GM12874 (cell line): ENCODE measurements at regions not wholly inside any gene's neighbourhood (a gene's known extent, or its start where the extent isn't known, plus 50 kb on each side); places are given as distances from the start of the nearest gene placed in this dataset.
A peak's percentile ranks its signal among the peaks of the same experiment; 100 is the strongest.

Experiments used
- TF ChIP-seq, protein P1 (sequence below): IDR thresholded peaks from 2 replicates; pipeline ENCODE4 v1.5.1; 2011; ENCODE audit warnings: low read depth, mild to moderate bottlenecking, control low read depth, low read length, moderate library complexity; ENCODE audit not compliant: insufficient read depth

DNA sequence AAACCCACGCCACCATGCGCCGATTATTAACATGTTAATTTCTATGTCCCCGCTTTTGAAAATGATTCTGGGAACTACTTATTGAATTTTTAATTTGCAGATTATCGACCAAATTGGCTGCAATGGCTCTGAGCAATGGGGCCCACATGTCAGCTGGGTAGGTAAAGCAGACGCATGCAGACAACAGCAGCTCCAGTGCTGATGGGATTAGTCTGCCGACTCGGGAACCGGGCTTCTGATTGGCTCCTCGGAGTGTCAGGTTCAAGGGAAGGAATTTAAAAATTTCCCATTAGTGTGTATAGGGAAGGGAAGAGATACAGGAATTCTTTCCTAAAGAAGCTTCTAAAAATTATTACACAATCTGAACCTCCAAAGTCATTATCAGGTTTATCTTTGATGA lies 77.4 kb upstream of the PPARGC1A start:
- TF ChIP-seq, protein P1, sequence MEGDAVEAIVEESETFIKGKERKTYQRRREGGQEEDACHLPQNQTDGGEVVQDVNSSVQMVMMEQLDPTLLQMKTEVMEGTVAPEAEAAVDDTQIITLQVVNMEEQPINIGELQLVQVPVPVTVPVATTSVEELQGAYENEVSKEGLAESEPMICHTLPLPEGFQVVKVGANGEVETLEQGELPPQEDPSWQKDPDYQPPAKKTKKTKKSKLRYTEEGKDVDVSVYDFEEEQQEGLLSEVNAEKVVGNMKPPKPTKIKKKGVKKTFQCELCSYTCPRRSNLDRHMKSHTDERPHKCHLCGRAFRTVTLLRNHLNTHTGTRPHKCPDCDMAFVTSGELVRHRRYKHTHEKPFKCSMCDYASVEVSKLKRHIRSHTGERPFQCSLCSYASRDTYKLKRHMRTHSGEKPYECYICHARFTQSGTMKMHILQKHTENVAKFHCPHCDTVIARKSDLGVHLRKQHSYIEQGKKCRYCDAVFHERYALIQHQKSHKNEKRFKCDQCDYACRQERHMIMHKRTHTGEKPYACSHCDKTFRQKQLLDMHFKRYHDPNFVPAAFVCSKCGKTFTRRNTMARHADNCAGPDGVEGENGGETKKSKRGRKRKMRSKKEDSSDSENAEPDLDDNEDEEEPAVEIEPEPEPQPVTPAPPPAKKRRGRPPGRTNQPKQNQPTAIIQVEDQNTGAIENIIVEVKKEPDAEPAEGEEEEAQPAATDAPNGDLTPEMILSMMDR = no peak

DNA sequence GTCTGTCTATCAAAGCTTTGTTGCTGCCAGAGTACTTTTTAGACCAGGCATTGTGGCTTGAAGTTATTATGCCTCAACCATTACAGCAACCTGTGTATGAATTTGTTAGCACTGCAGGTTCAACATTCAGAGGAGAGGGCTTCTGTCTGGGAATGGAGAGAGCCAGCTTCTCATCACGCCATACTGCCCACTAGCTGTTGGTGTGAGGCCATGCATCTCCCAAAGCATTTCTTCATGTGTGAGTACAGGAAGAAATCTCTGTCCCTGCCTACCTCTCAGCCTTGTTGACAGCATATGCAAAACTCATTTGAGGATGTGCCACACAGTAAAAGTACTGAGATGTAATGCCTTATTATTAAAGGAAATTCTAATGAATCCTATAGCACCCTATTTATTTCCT lies 76.9 kb upstream of the PPARGC1A start:
- TF ChIP-seq, protein P1 = peak; percentile 34; the same call in 1 of the 2 replicates

DNA sequence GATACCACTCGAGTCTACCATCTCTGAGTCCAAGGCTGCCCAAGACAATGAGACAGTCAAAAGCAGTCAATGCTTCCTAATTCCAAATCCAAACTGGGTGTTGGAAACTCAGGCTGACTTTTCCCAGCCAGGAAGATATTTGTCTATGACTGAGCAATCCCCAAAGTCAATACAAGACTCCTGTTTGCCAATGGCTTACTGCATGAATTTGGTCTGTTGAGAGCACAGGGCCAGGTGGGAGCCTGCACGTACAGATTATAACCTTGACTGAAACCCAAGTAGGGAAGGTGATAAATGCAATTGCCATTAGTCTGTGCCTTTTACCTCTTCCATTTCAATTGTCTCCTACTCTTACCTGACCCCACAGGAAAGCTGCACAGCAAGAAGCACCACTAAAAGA lies 72.6 kb upstream of the PPARGC1A start:
- TF ChIP-seq, protein P1 = no peak

DNA sequence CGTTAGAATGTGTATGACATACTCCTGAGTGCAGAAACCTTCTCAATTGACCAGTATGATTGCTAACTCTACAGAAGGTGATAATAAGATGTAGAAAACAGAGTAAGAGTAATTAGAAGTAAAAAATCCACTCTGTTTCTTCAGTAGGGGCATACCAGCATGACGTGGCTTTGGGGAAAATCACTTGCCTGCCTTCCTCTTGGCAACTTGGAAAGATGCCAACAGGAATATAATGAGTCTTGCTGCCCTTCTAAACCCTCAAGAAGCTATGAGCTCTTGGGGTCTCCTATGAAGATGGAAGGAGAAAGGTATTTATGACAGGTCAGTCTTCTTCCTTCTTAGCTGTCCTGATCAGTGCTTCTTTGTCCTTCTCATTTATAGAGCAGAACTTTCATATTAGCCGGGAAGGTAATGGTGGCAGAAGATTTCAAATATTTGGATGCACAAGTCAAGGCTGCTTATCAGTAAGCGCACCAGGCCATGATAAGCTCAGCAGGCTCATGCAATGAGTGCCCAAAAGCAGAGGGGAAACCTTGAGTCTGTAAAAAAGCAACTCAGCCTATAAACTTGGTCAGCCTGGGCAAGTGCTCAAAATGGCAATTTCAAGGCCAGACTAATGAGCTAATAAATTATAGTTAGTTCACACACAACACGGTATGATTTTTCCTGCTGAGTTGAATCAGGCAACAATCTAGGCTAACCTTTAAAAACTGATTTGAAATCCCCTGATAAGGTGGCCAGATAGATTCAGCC lies 69.7 kb upstream of the PPARGC1A start:
- TF ChIP-seq, protein P1 = no peak

DNA sequence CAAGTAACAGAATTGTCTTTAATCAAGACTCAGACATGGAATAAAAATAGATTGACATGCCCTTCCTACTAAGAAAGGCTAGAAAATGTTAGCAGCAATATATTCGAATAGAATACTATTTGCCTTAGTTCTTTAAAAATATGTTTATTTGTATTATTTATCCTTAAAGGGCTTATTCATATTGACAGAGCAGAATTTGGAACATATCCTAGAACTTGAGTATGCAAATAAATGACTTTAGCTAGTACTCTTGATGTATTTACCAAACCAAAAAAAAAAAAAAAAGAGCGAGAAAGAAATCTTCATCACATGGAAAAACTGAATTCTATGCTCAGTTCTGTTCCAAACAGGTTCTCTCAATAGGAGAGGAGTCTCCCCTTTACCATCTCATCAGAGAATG lies 68.9 kb upstream of the PPARGC1A start:
- TF ChIP-seq, protein P1 = no peak

DNA sequence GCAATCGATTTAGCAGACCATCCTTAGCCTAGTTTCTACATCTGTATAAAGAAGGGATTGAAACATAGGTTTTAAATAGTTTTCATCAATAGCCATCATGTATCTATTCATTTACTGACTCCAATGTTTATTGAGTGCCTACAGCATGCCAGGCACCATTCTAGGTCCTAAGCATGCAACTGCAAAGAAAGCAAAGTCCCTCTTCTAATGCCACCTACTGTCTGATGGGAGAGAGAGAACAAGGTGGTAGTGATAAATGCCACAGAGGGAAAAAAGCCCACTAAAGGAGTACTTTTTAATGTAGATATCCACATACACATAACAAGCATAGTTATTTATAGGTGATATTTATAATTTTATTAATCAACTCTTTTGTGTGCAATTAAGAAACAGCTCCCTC lies 67.6 kb upstream of the PPARGC1A start:
- TF ChIP-seq, protein P1 = no peak

DNA sequence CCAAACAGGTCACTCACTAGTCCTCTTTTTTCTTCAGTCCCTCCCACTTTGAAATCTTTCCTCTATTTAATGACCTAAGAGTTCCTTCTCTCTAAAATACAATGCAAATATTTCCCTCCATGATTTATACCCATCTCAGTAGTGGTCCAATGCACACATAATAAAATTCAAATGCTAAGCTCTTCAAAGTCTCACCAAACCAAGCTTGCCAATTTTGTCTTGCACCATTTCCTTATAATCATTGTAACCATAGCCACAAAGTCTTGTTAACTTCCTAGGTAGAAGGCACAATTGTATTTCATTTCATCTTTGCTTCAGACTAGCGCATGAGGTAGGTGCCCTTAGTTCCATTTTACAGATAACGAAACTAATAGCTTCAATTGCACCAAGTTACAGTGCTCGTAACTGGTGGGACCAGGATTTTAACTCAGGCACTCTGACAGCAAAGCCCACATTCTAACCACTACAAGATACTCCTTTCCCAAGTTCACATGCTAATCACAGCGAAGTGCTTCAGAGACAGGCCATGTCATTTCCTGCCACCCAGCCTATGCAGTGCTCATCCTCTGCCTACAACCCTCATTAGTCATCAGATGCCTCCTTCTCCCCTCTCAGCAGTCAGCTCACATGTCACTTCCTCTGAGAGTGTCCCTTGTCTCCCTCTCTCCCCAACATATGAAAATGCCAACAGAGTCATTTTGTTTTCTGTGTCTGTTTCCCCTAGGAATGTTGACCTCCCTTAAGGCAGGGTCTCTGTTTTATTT lies 66.9 kb upstream of the PPARGC1A start:
- TF ChIP-seq, protein P1 = no peak
